ENCODE measurements at regions not wholly inside any gene's neighbourhood (a gene's known extent, or its start where the extent isn't known, plus 50 kb on each side); places are given as distances from the start of the nearest gene placed in this dataset.
"Not testable (repeated sequence)": the region's sequence is repeated elsewhere in the genome, so short reads cannot be mapped to it uniquely, and the experiment has no call there.

- DNase-seq = not testable (repeated sequence)
These were observed 777.9 kb downstream of the CDH11 start for GRCh38 chr16:64343820-64344443.

GRCh38 chr16:64343061-64343819 is 778.6 kb downstream of the CDH11 start:
- DNase-seq = no peak

- not testable (repeated sequence) for DNase-seq
These were observed 780.5 kb downstream of the CDH11 start for GRCh38 chr16:64341336-64341735.

- no peak for DNase-seq
These were observed 782.7 kb downstream of the CDH11 start for GRCh38 chr16:64339052-64339770.

GRCh38 chr16:64321881-64322280 is 800.0 kb downstream of the CDH11 start:
- DNase-seq = no peak

GRCh38 chr16:64321066-64321465 is 800.8 kb downstream of the CDH11 start:
- no peak for DNase-seq

- no peak for DNase-seq
These were observed 804.3 kb downstream of the CDH11 start for GRCh38 chr16:64317601-64318000.

GRCh38 chr16:64313726-64314125 is 808.1 kb downstream of the CDH11 start:
- DNase-seq = no peak

GRCh38 chr16:64312980-64313379 is 808.9 kb downstream of the CDH11 start:
- no peak for DNase-seq

- no peak for DNase-seq
These were observed 809.6 kb downstream of the CDH11 start for GRCh38 chr16:64312292-64312691.

GRCh38 chr16:64311241-64311640 is 810.6 kb downstream of the CDH11 start:
- DNase-seq = no peak

GRCh38 chr16:64309398-64310110 is 812.3 kb downstream of the CDH11 start:
- DNase-seq = no peak

GRCh38 chr16:64308721-64309120 is 813.1 kb downstream of the CDH11 start:
- no peak for DNase-seq

GRCh38 chr16:64307431-64307830 is 814.4 kb downstream of the CDH11 start:
- DNase-seq = no peak

- no peak for DNase-seq
These were observed 816.2 kb downstream of the CDH11 start for GRCh38 chr16:64305663-64306062.

- DNase-seq = no peak
These were observed 816.9 kb downstream of the CDH11 start for GRCh38 chr16:64304951-64305350.

GRCh38 chr16:64304396-64304795 is 817.5 kb downstream of the CDH11 start:
- no peak for DNase-seq

GRCh38 chr16:64297863-64298600 is 823.8 kb downstream of the CDH11 start:
- DNase-seq = no peak

GRCh38 chr16:64295466-64295865 is 826.4 kb downstream of the CDH11 start:
- no peak for DNase-seq

- DNase-seq = no peak
These were observed 828.9 kb downstream of the CDH11 start for GRCh38 chr16:64292953-64293352.

- no peak for DNase-seq
These were observed 829.7 kb downstream of the CDH11 start for GRCh38 chr16:64292161-64292560.

- DNase-seq = no peak
These were observed 831.4 kb downstream of the CDH11 start for GRCh38 chr16:64290461-64290860.
